Testis (tissue), 2 donors: ENCODE measurements at regions not wholly inside any gene's neighbourhood (a gene's known extent, or its start where the extent isn't known, plus 50 kb on each side); places are given as distances from the start of the nearest gene placed in this dataset.

Experiments
- DNase-seq: peaks from one replicate; pipeline ENCODE4 v3.0.0-alpha.2; 2019
- H3K27ac ChIP-seq, 2 donors: fragments of 200-600 bp; sonication (generic); one replicate each; pipeline ENCODE4 v1.5.1; 2019
- H3K27me3 ChIP-seq: fragments of 200-600 bp; sonication (generic); one replicate; pipeline ENCODE4 v1.5.1; 2019
- H3K36me3 ChIP-seq: fragments of 200-600 bp; sonication (generic); one replicate; pipeline ENCODE4 v1.5.1; 2017; ENCODE audit warnings: low read depth; ENCODE audit errors: missing control alignments
- H3K4me1 ChIP-seq: fragments of 200-600 bp; sonication (generic); one replicate; pipeline ENCODE4 v1.5.1; 2019
- H3K4me3 ChIP-seq, 2 donors: fragments of 200-600 bp; sonication (generic); one replicate each; pipeline ENCODE4 v1.5.1; 2017 to 2019
- H3K9me3 ChIP-seq: fragments of 200-600 bp; sonication (generic); one replicate; pipeline ENCODE4 v1.5.1; 2017
- POLR2A ChIP-seq: fragments of 450-650 bp; IDR thresholded peaks from one replicate; pipeline ENCODE4 v1.6.1; 2017; ENCODE audit warnings: antibody characterized with exemption, mild to moderate bottlenecking, moderate library complexity
- WGBS, 2 donors: methylation state at CpG; one replicate each; pipeline ENCODE4 v1.1.5; 2018; 5-methylcytosine and 5-hydroxymethylcytosine counted together
- intact Hi-C: fragments of 100-400 bp; cut with DNase I; formaldehyde crosslinking; loops from one replicate; pipeline ENCODE4 v1.15.1; 2023; ENCODE audit warnings: low total_unique reads
- TF ChIP-seq, protein P1 (sequence below), 3 experiments: fragments of 450-650 bp in 2 of 3; fragments of 200-600 bp in 1 of 3; sonication (generic) in 1 of 3; IDR thresholded peaks; one replicate each; pipeline ENCODE4 v1.5.1; 2016 to 2019; ENCODE audit warnings: antibody characterized with exemption in 3 of 3, mild to moderate bottlenecking in 2 of 3, moderate library complexity in 1 of 3

DNA sequence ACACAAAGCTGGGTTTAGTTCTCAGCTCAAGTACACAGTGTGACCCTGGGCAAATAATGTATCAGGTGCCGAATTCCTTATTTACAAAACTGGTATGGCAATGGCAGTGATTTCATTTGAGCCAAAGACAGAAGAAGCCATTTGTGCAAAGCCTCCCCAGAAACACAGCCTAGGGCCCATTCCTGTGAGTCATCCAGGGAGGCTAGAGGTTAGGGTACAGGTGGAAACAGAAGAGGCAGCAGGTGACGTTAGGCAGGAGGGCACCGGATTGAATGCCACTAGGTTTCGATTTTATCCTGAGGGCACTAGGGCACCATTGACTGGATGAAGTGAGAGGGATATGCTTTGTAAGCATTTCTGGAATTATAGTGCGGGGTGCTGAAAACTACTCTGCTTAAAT, 766.9 kb upstream of the NR2F2 start:
- Histone ChIP-seq H3K27ac (no peak overlapping the region), H3K27me3 (no peaks in the 10 kb centered on the region), H3K9me3 (no peaks in the 10 kb centered on the region), H3K36me3 (no peaks in the 10 kb centered on the region), H3K4me3 (no peak overlapping the region), H3K4me1 (no peaks in the 10 kb centered on the region)
- TF ChIP-seq POLR2A, result no peak
- TF ChIP-seq, protein P1, sequence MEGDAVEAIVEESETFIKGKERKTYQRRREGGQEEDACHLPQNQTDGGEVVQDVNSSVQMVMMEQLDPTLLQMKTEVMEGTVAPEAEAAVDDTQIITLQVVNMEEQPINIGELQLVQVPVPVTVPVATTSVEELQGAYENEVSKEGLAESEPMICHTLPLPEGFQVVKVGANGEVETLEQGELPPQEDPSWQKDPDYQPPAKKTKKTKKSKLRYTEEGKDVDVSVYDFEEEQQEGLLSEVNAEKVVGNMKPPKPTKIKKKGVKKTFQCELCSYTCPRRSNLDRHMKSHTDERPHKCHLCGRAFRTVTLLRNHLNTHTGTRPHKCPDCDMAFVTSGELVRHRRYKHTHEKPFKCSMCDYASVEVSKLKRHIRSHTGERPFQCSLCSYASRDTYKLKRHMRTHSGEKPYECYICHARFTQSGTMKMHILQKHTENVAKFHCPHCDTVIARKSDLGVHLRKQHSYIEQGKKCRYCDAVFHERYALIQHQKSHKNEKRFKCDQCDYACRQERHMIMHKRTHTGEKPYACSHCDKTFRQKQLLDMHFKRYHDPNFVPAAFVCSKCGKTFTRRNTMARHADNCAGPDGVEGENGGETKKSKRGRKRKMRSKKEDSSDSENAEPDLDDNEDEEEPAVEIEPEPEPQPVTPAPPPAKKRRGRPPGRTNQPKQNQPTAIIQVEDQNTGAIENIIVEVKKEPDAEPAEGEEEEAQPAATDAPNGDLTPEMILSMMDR (IDR thresholded peaks at IDR 0.05), result no peak
- 95% methylated on average over 5 of the region's 5 CpGs for WGBS, 2 donors
- intact Hi-C loops, result no loop called here
- no peak for DNase-seq

DNA sequence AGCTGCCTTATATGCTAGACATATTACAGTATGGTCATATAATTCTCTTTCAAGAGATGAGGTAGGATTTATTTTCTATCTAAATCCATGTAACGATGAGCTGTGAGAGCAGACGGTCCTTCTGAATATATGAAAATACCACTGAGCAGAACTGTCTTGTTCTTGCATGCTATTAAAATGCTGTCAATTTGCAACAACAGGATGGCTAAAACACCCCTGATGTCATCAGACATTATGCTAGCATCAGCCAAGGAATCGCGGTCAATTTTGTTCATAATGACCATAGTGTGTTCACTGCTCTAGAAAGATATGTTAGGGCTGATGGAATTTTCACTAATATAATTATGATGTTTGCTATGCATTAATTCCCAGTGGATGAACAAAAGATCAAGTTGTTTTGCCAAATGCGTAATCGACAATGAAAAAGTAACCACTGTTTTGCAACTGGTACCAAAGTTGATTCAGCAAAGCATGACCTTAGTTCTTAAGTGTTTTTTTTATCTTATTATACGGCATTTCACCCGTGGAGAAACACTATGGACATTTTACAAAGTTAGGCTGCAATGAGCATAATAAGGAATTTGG, 765.4 kb upstream of the NR2F2 start:
- intact Hi-C loops, result no loop called here
- WGBS, 2 donors, result 82 to 83% methylated on average over 8 of the region's 8 CpGs

GRCh38 chr15:95565690-95566089, 764.8 kb upstream of the NR2F2 start:
- WGBS, 2 donors, result 81% methylated on average over 4 of the region's 4 CpGs
- Histone ChIP-seq H3K36me3 (no peaks in the 10 kb centered on the region), H3K27ac (no peak overlapping the region), H3K9me3 (no peaks in the 10 kb centered on the region), H3K4me1 (no peaks in the 10 kb centered on the region), H3K27me3 (no peaks in the 10 kb centered on the region), H3K4me3 (no peak overlapping the region)
- intact Hi-C loops, result no loop called here
- DNase-seq, result no peak
- TF ChIP-seq, protein P1 (IDR thresholded peaks at IDR 0.05), result no peak
- no peak for TF ChIP-seq POLR2A

More for the DNA sequence above, 765.4 kb upstream of the NR2F2 start:
- no peak for DNase-seq
- H3K27ac ChIP-seq, result no peak overlapping the region
- no peaks in the 10 kb centered on the region for H3K36me3 ChIP-seq
- H3K27me3 ChIP-seq, result no peaks in the 10 kb centered on the region
- H3K9me3 ChIP-seq, result no peaks in the 10 kb centered on the region
- H3K4me3 ChIP-seq, result no peak overlapping the region
- H3K4me1 ChIP-seq, result no peaks in the 10 kb centered on the region
- no peak for TF ChIP-seq POLR2A
- TF ChIP-seq, protein P1 (IDR thresholded peaks at IDR 0.05), result no peak

- Histone ChIP-seq H3K27me3 (no peaks in the 10 kb centered on the region), H3K4me1 (no peaks in the 10 kb centered on the region), H3K27ac (no peak overlapping the region), H3K36me3 (no peaks in the 10 kb centered on the region), H3K9me3 (no peaks in the 10 kb centered on the region), H3K4me3 (no peak overlapping the region)
- intact Hi-C loops, result no loop called here
- WGBS, 2 donors, result 88 to 97% methylated on average over 1 of the region's 1 CpG
- TF ChIP-seq POLR2A, result no peak
- TF ChIP-seq, protein P1 (IDR thresholded peaks at IDR 0.05), result no peak
- DNase-seq, result no peak
Observed at GRCh38 chr15:95567686-95568085, 762.8 kb upstream of the NR2F2 start.

DNA sequence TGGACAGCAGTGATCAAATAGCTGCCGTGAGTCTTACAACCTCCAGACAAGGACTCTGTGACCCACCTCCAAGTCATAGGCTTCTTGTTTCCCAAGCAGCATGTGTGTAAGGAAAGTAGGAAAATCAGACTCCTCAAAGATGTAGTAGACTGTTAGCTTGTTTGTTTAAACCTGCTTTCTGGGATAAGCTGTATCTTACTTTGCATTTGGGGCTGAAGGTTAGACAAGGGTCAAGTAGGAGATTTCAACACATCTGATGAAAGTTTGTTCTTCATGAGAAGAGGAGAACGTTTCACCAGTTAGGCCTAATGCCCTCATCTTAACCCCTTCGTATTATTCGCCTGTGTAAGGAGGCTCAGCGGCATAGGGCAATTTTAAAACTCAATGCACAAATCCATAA, 756.4 kb upstream of the NR2F2 start:
- DNase-seq, result no peak
- Histone ChIP-seq H3K9me3 (no peaks in the 10 kb centered on the region), H3K27me3 (no peaks in the 10 kb centered on the region), H3K36me3 (no peaks in the 10 kb centered on the region), H3K4me3 (no peak overlapping the region), H3K4me1 (no peaks in the 10 kb centered on the region), H3K27ac (no peak overlapping the region)
- WGBS, 2 donors, result 81 to 82% methylated on average over 5 of the region's 5 CpGs
- intact Hi-C loops, result no loop called here
- TF ChIP-seq, protein P1 (IDR thresholded peaks at IDR 0.05), result no peak
- no peak for TF ChIP-seq POLR2A
